SK-N-SH (cell line): ENCODE measurements at regions not wholly inside any gene's neighbourhood (a gene's known extent, or its start where the extent isn't known, plus 50 kb on each side); places are given as distances from the start of the nearest gene placed in this dataset.

ENCODE experiments used
- CTCF ChIA-PET: fragments of 300-600, 350-600 bp; formaldehyde crosslinking; extraction: SDS; loops from one replicate; lab custom pipeline; 2021; lab: Yijun Ruan, JAX
- POLR2A ChIA-PET: fragments of 350-600 bp; sonication (Branson Sonifier 250); formaldehyde crosslinking; extraction: SDS; loops from one replicate; lab custom pipeline; 2020; ENCODE audit warnings: antibody characterized with exemption, inconsistent platforms; lab: Yijun Ruan, JAX
- DNase-seq: peaks from one replicate; pipeline ENCODE4 v3.0.0; 2012
- H2AFZ ChIP-seq: fragments of 200-600 bp; sonication (generic); 2 replicates; pipeline ENCODE4 v1.8.1; 2016; ENCODE audit warnings: antibody characterized with exemption, mild to moderate bottlenecking, low read depth
- H3F3A ChIP-seq: fragments of 200-600 bp; sonication (generic); replicated peaks from 2 replicates; pipeline ENCODE3; 2016; ENCODE audit warnings: antibody characterized with exemption, mild to moderate bottlenecking; ENCODE audit not compliant: insufficient read depth
- H3K27ac ChIP-seq, 2 experiments: fragments of 200-500 bp in 1 of 2; fragments of 200-600 bp in 1 of 2; sonication (Bioruptor generic) in 1 of 2; sonication (generic), shearing (Covaris generic) in 1 of 2; 2 replicates each; pipeline versions ENCODE4 v1.5.1 to v1.6.1; 2014 to 2016; ENCODE audit warnings: low read depth in 2 of 2, inconsistent platforms in 1 of 2, low read length in 1 of 2, mild to moderate bottlenecking in 1 of 2, mixed read lengths in 1 of 2
- H3K27me3 ChIP-seq: fragments of 200-600 bp; sonication (generic), shearing (Covaris generic); 2 replicates; pipeline ENCODE4 v1.6.1; 2016; ENCODE audit warnings: mixed run types; ENCODE audit not compliant: insufficient read depth
- H3K36me3 ChIP-seq, 2 experiments: fragments of 200-500 bp in 1 of 2; fragments of 200-600 bp in 1 of 2; sonication (Bioruptor generic) in 1 of 2; sonication (generic) in 1 of 2; replicated peaks in 1 of 2; 2 replicates each; pipeline versions ENCODE3 to v1.5.1; 2014 to 2016; ENCODE audit warnings: low read length in 1 of 2, mild to moderate bottlenecking in 1 of 2; ENCODE audit not compliant: insufficient read depth in 2 of 2, control insufficient read depth in 1 of 2
- H3K4me1 ChIP-seq, 2 experiments: fragments of 200-500 bp in 1 of 2; fragments of 200-600 bp in 1 of 2; sonication (Bioruptor generic) in 1 of 2; sonication (generic), shearing (Covaris generic) in 1 of 2; 2 replicates each; pipeline versions ENCODE4 v1.5.1 to v1.6.1; 2014 to 2016; ENCODE audit warnings: low read depth in 1 of 2, low read length in 1 of 2, mixed run types in 1 of 2; ENCODE audit not compliant: insufficient read depth in 2 of 2, control insufficient read depth in 1 of 2
- H3K4me2 ChIP-seq: fragments of 200-600 bp; sonication (generic), shearing (Covaris generic); 2 replicates; pipeline ENCODE4 v1.6.1; 2017; ENCODE audit warnings: mixed run types
- H3K4me3 ChIP-seq, 2 experiments: fragments of 200-500 bp in 1 of 2; fragments of 200-600 bp in 1 of 2; sonication (Bioruptor generic) in 1 of 2; sonication (generic), shearing (Covaris generic) in 1 of 2; 2 replicates each; pipeline versions ENCODE4 v1.5.1 to v1.8.1; 2014 to 2016; ENCODE audit warnings: low read depth in 2 of 2, inconsistent platforms in 1 of 2, low read length in 1 of 2, mild to moderate bottlenecking in 1 of 2, mixed read lengths in 1 of 2, moderate library complexity in 1 of 2
- H3K79me2 ChIP-seq: fragments of 200-600 bp; sonication (generic); 2 replicates; pipeline ENCODE4 v1.8.1; 2017; ENCODE audit warnings: mild to moderate bottlenecking; ENCODE audit not compliant: insufficient read depth
- H3K9ac ChIP-seq: fragments of 200-600 bp; sonication (generic); 2 replicates; pipeline ENCODE4 v1.6.1; 2017; ENCODE audit warnings: mixed run types
- H3K9me2 ChIP-seq: fragments of 200-600 bp; sonication (generic); 2 replicates; pipeline ENCODE4 v1.6.1; 2017; ENCODE audit warnings: mixed run types
- H3K9me3 ChIP-seq: fragments of 200-600 bp; sonication (generic); 2 replicates; pipeline ENCODE4 v1.6.1; 2017; ENCODE audit warnings: mixed run types, mild to moderate bottlenecking, moderate library complexity
- H4K20me1 ChIP-seq: fragments of 200-600 bp; sonication (generic); 2 replicates; pipeline ENCODE4 v1.6.1; 2017; ENCODE audit warnings: mild to moderate bottlenecking, mixed run types; ENCODE audit not compliant: insufficient read depth
- ELF1 ChIP-seq: IDR thresholded peaks from 2 replicates; pipeline ENCODE4 v1.4.0; 2012
- EP300 ChIP-seq, 2 experiments: IDR thresholded peaks; 2 replicates each; pipeline versions ENCODE4 v1.4.0 to v1.6.1; 2012; ENCODE audit warnings: borderline replicate concordance in 1 of 2, low read depth in 1 of 2, low read length in 1 of 2
- EZH2phosphoT487 ChIP-seq: fragments of 200-600 bp; sonication (generic); IDR thresholded peaks from 2 replicates; pipeline ENCODE4 v1.6.1; 2017; ENCODE audit warnings: low read depth, mixed run types, mild to moderate bottlenecking, antibody characterized with exemption, moderate library complexity, borderline replicate concordance
- FOXM1 ChIP-seq: IDR thresholded peaks from 2 replicates; pipeline ENCODE4 v1.4.0; 2012; ENCODE audit warnings: low read depth, mild to moderate bottlenecking
- GABPA ChIP-seq: IDR thresholded peaks from 2 replicates; pipeline ENCODE4 v1.4.0; 2012; ENCODE audit warnings: low read depth, mild to moderate bottlenecking
- GATA2 ChIP-seq: sonication (generic); formaldehyde crosslinking; IDR thresholded peaks from 2 replicates; pipeline ENCODE4 v1.5.0; 2020; ENCODE audit warnings: mild to moderate bottlenecking, missing genetic modification reagents
- MEF2A ChIP-seq: IDR thresholded peaks from 2 replicates; pipeline ENCODE4 v1.4.0; 2012; ENCODE audit warnings: low read depth, borderline replicate concordance
- MXI1 ChIP-seq: IDR thresholded peaks from 2 replicates; pipeline ENCODE4 v1.6.1; 2012; ENCODE audit warnings: mild to moderate bottlenecking, low read depth, low read length, improper control_type of control experiment
- NFIC ChIP-seq: IDR thresholded peaks from 2 replicates; pipeline ENCODE4 v1.4.0; 2012; ENCODE audit warnings: borderline replicate concordance
- NRF1 ChIP-seq: IDR thresholded peaks from 2 replicates; pipeline ENCODE4 v1.6.1; 2012; ENCODE audit warnings: low read depth, mild to moderate bottlenecking, low read length
- RCOR1 ChIP-seq: fragments of 150-350 bp; IDR thresholded peaks from 2 replicates; pipeline ENCODE4 v1.6.1; 2017; ENCODE audit warnings: antibody characterized with exemption, low read length
- RFX5 ChIP-seq: IDR thresholded peaks from 2 replicates; pipeline ENCODE4 v1.6.1; 2012; ENCODE audit warnings: mild to moderate bottlenecking, improper control_type of control experiment, low read length
- RXRA ChIP-seq: IDR thresholded peaks from 2 replicates; pipeline ENCODE4 v1.4.0; 2012; ENCODE audit warnings: low read depth, mild to moderate bottlenecking, borderline replicate concordance
- TCF12 ChIP-seq: IDR thresholded peaks from 2 replicates; pipeline ENCODE4 v1.4.0; 2012
- YY1 ChIP-seq: IDR thresholded peaks from 2 replicates; pipeline ENCODE4 v1.4.0; 2012; ENCODE audit warnings: low read depth, mild to moderate bottlenecking
- WGBS: methylation state at CpG from one replicate; pipeline ENCODE4 v1.1.6; 2017; ENCODE audit warnings: low lambda C conversion rate; 5-methylcytosine and 5-hydroxymethylcytosine counted together
- TF ChIP-seq, protein P1 (sequence below): IDR thresholded peaks from 2 replicates; pipeline ENCODE4; 2012
- TF ChIP-seq, protein P2 (sequence below): IDR thresholded peaks from 2 replicates; pipeline ENCODE4 v1.4.0; 2012; ENCODE audit warnings: low read depth
- TF ChIP-seq, protein P3 (sequence below): fragments of 150-350 bp; IDR thresholded peaks from 2 replicates; pipeline ENCODE4 v1.6.1; 2016; ENCODE audit warnings: mild to moderate bottlenecking, low read depth, low read length
- TF ChIP-seq, protein P4 (sequence below): fragments of 150-350 bp; IDR thresholded peaks from 2 replicates; pipeline ENCODE4 v1.6.1; 2017; ENCODE audit warnings: antibody characterized with exemption, low read length, low read depth, borderline replicate concordance
- TF ChIP-seq, protein P5 (sequence below): fragments of 200-600 bp; sonication (generic); IDR thresholded peaks from 2 replicates; pipeline ENCODE4 v1.6.1; 2017; ENCODE audit warnings: antibody characterized with exemption, mild to moderate bottlenecking, moderate library complexity
- TF ChIP-seq, protein P6 (sequence below): IDR thresholded peaks from 2 replicates; pipeline ENCODE4 v1.6.1; 2012; ENCODE audit warnings: mild to moderate bottlenecking, low read depth, low read length, moderate library complexity

DNA sequence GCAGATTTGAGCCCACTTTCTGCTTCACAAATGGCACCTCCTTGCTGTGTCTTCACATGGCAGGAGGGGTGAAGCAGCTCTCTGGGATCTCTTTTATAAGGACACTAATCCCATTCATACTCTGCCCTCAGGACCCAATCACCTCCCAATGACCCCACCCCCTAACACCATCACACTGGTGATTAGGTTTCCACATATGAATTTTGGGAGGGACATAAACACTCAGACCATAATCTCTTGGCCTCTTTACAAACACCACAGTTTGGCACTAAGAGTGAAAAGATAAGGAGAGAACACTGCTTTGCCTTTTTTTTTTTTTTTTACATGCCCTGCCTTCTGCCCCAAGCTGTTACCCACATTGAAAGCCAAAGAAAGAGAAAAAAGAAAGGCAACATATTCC lies 166.2 kb upstream of the NFIA start:
- TF ChIP-seq EZH2phosphoT487 (no peak), ELF1 (no peak), MXI1 (no peak), NFIC (no peak), MEF2A (no peak)
- Histone ChIP-seq H2AFZ (no peak overlapping the region), H3K27me3 (no peaks in the 10 kb centered on the region), H3K79me2 (no peaks in the 10 kb centered on the region), H3K36me3 (no peaks in the 10 kb centered on the region), H3K9ac (no peak overlapping the region), H3K9me3 (no peaks in the 10 kb centered on the region), H4K20me1 (no peaks in the 10 kb centered on the region), H3F3A (no peaks in the 10 kb centered on the region), H3K4me2 (no peak overlapping the region), H3K4me3 (no peak overlapping the region), H3K27ac (no peak overlapping the region), H3K9me2 (no peaks in the 10 kb centered on the region), H3K4me1 (peaks cover 0 to 25% of the 10 kb centered on the region in 2 experiments; a peak in 1 of 4 replicates)
- POLR2A ChIA-PET, result no interaction called here
- CTCF ChIA-PET, result no interaction called here
- DNase-seq, result no peak

DNA sequence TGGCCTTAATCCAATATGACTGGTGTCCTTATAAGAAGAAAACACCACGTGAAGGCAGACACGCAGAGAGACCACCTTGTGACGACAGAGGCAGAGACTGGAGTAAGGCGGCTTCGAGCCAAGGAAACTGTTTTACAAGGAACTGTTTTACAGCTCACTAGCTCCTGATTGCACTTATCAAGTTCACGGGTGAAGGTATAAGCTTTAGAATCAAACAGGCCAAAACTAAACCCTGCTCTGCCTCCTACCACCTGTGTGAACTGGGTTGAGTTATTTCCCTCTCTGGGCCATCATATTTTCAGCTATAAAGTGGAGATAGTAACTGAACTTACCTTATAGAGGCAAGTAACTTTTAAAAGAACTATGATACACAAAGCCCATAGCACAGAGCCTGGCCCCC lies 166.9 kb upstream of the NFIA start:
- no peak for DNase-seq
- Histone ChIP-seq H4K20me1 (no peaks in the 10 kb centered on the region), H3K4me3 (no peak overlapping the region), H3F3A (no peaks in the 10 kb centered on the region), H3K9me2 (no peaks in the 10 kb centered on the region), H3K27ac (no peak overlapping the region; a peak in 1 of 4 replicates), H3K79me2 (no peaks in the 10 kb centered on the region), H3K27me3 (no peaks in the 10 kb centered on the region), H3K4me2 (no peak overlapping the region), H3K4me1 (peaks cover 0 to 23% of the 10 kb centered on the region in 2 experiments; a peak in 1 of 4 replicates), H3K9me3 (no peaks in the 10 kb centered on the region), H2AFZ (no peak overlapping the region), H3K9ac (no peak overlapping the region), H3K36me3 (no peaks in the 10 kb centered on the region)
- TF ChIP-seq, protein P1, sequence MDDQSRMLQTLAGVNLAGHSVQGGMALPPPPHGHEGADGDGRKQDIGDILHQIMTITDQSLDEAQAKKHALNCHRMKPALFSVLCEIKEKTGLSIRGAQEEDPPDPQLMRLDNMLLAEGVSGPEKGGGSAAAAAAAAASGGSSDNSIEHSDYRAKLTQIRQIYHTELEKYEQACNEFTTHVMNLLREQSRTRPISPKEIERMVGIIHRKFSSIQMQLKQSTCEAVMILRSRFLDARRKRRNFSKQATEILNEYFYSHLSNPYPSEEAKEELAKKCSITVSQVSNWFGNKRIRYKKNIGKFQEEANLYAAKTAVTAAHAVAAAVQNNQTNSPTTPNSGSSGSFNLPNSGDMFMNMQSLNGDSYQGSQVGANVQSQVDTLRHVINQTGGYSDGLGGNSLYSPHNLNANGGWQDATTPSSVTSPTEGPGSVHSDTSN, result no peak
- TF ChIP-seq TCF12, result no peak
- TF ChIP-seq RXRA, result no peak
- no peak for TF ChIP-seq GABPA
- TF ChIP-seq NFIC, result no peak
- TF ChIP-seq FOXM1, result no peak
- no peak for TF ChIP-seq YY1
- TF ChIP-seq RFX5, result no peak
- no peak for TF ChIP-seq EP300 (IDR thresholded peaks at IDR 0.05; ENCODE audit: borderline replicate concordance in 1 of 2, low read depth in 1 of 2, low read length in 1 of 2)
- TF ChIP-seq ELF1, result no peak
- no peak for TF ChIP-seq MEF2A
- TF ChIP-seq, protein P2, sequence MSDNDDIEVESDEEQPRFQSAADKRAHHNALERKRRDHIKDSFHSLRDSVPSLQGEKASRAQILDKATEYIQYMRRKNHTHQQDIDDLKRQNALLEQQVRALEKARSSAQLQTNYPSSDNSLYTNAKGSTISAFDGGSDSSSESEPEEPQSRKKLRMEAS, result no peak
- TF ChIP-seq RCOR1, result no peak
- TF ChIP-seq, protein P3, sequence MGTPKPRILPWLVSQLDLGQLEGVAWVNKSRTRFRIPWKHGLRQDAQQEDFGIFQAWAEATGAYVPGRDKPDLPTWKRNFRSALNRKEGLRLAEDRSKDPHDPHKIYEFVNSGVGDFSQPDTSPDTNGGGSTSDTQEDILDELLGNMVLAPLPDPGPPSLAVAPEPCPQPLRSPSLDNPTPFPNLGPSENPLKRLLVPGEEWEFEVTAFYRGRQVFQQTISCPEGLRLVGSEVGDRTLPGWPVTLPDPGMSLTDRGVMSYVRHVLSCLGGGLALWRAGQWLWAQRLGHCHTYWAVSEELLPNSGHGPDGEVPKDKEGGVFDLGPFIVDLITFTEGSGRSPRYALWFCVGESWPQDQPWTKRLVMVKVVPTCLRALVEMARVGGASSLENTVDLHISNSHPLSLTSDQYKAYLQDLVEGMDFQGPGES, result no peak
- TF ChIP-seq, protein P4, sequence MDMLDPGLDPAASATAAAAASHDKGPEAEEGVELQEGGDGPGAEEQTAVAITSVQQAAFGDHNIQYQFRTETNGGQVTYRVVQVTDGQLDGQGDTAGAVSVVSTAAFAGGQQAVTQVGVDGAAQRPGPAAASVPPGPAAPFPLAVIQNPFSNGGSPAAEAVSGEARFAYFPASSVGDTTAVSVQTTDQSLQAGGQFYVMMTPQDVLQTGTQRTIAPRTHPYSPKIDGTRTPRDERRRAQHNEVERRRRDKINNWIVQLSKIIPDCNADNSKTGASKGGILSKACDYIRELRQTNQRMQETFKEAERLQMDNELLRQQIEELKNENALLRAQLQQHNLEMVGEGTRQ, result no peak
- TF ChIP-seq, protein P5, sequence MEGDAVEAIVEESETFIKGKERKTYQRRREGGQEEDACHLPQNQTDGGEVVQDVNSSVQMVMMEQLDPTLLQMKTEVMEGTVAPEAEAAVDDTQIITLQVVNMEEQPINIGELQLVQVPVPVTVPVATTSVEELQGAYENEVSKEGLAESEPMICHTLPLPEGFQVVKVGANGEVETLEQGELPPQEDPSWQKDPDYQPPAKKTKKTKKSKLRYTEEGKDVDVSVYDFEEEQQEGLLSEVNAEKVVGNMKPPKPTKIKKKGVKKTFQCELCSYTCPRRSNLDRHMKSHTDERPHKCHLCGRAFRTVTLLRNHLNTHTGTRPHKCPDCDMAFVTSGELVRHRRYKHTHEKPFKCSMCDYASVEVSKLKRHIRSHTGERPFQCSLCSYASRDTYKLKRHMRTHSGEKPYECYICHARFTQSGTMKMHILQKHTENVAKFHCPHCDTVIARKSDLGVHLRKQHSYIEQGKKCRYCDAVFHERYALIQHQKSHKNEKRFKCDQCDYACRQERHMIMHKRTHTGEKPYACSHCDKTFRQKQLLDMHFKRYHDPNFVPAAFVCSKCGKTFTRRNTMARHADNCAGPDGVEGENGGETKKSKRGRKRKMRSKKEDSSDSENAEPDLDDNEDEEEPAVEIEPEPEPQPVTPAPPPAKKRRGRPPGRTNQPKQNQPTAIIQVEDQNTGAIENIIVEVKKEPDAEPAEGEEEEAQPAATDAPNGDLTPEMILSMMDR, result no peak
- no peak for TF ChIP-seq NRF1
- TF ChIP-seq, protein P6, sequence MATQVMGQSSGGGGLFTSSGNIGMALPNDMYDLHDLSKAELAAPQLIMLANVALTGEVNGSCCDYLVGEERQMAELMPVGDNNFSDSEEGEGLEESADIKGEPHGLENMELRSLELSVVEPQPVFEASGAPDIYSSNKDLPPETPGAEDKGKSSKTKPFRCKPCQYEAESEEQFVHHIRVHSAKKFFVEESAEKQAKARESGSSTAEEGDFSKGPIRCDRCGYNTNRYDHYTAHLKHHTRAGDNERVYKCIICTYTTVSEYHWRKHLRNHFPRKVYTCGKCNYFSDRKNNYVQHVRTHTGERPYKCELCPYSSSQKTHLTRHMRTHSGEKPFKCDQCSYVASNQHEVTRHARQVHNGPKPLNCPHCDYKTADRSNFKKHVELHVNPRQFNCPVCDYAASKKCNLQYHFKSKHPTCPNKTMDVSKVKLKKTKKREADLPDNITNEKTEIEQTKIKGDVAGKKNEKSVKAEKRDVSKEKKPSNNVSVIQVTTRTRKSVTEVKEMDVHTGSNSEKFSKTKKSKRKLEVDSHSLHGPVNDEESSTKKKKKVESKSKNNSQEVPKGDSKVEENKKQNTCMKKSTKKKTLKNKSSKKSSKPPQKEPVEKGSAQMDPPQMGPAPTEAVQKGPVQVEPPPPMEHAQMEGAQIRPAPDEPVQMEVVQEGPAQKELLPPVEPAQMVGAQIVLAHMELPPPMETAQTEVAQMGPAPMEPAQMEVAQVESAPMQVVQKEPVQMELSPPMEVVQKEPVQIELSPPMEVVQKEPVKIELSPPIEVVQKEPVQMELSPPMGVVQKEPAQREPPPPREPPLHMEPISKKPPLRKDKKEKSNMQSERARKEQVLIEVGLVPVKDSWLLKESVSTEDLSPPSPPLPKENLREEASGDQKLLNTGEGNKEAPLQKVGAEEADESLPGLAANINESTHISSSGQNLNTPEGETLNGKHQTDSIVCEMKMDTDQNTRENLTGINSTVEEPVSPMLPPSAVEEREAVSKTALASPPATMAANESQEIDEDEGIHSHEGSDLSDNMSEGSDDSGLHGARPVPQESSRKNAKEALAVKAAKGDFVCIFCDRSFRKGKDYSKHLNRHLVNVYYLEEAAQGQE, result no peak
- TF ChIP-seq GATA2, result no peak
- ChIA-PET POLR2A (no interaction called here), CTCF (no interaction called here)
- 93% methylated on average over 6 of the region's 6 CpGs for whole genome bisulfite sequencing
